ENCODE measurements at regions not wholly inside any gene's neighbourhood (a gene's known extent, or its start where the extent isn't known, plus 50 kb on each side); places are given as distances from the start of the nearest gene placed in this dataset.
"Not testable (repeated sequence)": the region's sequence is repeated elsewhere in the genome, so short reads cannot be mapped to it uniquely, and the experiment has no call there.

DNA sequence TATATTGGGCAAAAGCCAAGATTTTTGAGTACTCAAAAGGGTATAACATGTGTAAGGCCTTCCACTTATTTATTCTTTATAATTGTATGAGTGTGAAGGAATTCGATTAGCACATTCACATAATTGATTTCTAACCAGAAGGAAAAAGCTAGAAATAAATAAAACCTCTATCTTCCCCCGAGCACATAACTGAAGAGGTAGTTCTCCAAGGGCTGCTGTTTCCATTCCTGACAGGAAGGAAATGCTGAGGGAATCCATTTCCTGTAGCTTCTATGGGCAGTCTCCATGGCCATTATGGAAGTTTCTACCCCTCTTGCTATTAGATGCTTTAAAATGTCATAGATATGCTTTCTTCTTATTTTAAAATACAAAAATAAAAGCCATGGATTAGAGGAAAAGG is 70.5 kb upstream of the ABCB5 start:
- in situ Hi-C loops (cut with MboI; ENCODE audit: low pct_unique_long_range_greater_than_20kb, low sequenced_read_pairs, unreplicated experiment) = no loop called here
- no peak for DNase-seq (ENCODE audit: low spot score)
- TF ChIP-seq, protein P1, sequence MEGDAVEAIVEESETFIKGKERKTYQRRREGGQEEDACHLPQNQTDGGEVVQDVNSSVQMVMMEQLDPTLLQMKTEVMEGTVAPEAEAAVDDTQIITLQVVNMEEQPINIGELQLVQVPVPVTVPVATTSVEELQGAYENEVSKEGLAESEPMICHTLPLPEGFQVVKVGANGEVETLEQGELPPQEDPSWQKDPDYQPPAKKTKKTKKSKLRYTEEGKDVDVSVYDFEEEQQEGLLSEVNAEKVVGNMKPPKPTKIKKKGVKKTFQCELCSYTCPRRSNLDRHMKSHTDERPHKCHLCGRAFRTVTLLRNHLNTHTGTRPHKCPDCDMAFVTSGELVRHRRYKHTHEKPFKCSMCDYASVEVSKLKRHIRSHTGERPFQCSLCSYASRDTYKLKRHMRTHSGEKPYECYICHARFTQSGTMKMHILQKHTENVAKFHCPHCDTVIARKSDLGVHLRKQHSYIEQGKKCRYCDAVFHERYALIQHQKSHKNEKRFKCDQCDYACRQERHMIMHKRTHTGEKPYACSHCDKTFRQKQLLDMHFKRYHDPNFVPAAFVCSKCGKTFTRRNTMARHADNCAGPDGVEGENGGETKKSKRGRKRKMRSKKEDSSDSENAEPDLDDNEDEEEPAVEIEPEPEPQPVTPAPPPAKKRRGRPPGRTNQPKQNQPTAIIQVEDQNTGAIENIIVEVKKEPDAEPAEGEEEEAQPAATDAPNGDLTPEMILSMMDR (IDR thresholded peaks at IDR 0.05; ENCODE audit: extremely low read depth, insufficient read depth, missing control alignments) = no peak

DNA sequence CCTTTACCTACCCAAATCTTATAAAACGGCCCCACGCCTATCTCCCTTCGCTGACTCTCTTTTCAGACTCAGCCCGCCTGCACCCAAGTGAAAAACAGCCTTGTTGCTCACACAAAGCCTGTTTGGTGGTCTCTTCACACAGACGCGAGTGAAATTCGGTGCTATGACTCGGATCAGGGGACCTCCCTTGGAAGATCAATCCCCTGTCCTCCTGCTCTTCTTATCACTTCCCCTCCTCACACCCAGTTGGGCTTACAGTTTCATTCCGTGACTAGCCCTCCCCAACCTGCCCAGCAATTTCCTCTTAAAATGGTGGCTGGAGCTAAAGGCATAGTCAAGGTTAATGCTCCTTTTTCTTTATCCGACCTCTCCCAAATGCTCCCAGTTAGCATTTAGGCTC is 68.5 kb upstream of the ABCB5 start:
- DNase-seq (ENCODE audit: low spot score); in situ Hi-C loops (cut with MboI; ENCODE audit: low pct_unique_long_range_greater_than_20kb, low sequenced_read_pairs, unreplicated experiment): not testable (repeated sequence)

DNA sequence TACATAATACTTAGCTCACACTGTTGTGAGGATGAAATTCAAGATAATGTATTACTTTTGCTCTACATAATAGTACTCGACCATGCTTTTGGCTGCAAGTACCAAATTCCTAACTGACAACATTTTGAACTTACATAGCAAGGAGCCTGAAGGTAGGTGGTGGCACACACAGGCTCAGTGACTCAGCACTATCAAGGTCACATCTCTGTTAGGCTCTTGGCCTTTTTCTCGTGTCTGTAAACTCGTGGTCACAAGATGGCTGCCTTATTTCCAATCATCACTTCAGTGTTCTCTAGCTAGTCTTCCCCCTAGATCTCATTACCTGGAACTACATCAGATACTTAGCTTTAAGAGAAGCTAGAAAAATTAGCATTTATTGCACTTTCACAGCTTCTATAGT is 61.4 kb upstream of the ABCB5 start:
- in situ Hi-C loops (cut with MboI; ENCODE audit: low pct_unique_long_range_greater_than_20kb, low sequenced_read_pairs, unreplicated experiment) = no loop called here
- TF ChIP-seq, protein P1 (IDR thresholded peaks at IDR 0.05; ENCODE audit: extremely low read depth, insufficient read depth, missing control alignments) = no peak

DNA sequence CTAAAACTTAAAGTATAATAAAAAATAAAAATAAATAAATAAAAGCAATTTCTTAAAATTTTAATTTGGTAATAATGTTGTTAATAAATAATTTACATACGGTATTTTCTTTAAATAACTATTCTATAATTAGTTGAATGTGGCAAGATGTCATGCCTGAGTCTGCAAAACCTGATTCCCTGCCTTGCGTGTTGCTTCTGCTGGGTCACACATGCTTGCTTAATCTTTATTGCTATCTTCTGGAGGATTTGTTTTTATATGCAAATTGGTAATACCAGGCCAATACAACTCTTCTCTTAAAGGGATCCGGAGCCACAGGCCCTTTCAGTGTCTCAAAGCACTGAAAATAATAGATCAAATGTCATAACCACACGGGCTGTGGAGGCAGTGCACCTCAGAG is 59.4 kb upstream of the ABCB5 start:
- TF ChIP-seq, protein P1 (IDR thresholded peaks at IDR 0.05; ENCODE audit: extremely low read depth, insufficient read depth, missing control alignments) = no peak
- in situ Hi-C loops (cut with MboI; ENCODE audit: low pct_unique_long_range_greater_than_20kb, low sequenced_read_pairs, unreplicated experiment) = no loop called here
- no peak for DNase-seq (ENCODE audit: low spot score)

More for the DNA sequence above, 61.4 kb upstream of the ABCB5 start:
- no peak for DNase-seq (ENCODE audit: low spot score)

GRCh38 chr7:20557116-20557515 is 58.4 kb upstream of the ABCB5 start:
- DNase-seq (ENCODE audit: low spot score) = no peak
- TF ChIP-seq, protein P1 (IDR thresholded peaks at IDR 0.05; ENCODE audit: extremely low read depth, insufficient read depth, missing control alignments) = no peak
- in situ Hi-C loops (cut with MboI; ENCODE audit: low pct_unique_long_range_greater_than_20kb, low sequenced_read_pairs, unreplicated experiment) = no loop called here

DNA sequence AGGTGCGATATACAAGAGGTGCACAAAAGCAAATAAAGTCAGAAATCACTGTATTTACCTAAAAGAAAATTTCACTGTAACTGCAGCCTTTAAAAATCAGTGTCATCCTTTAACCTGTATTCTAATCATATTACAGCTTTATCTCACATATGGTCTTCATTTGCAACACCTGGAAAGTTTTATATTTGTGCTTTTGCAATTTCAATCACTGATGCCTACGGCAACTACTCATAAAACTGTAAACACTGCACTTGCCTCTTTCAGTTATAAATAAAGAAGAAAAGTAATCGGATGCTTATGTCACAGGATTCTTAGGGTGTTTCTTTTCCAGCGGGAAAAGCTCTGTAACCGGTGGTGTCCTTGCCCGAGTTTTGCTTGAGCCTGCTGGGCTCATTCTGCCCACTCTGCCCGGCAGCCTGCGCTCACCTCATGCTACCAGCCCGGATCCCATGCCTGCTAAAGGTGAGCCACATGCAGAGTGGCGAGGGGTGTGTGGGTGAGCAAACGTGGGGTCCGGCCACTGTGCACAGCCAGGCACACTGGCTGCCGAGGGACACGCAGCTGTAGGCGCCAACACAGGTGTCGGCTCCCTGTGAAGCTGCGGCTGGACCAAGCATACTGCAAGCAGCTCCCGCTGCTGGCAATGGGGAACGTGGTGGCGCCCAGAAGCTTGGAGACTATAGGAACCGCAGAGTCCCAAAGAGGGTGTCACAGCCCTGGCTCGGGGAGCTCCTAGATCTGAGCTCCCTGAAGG is 56.3 kb upstream of the ABCB5 start:
- DNase-seq (ENCODE audit: low spot score) = no peak
- in situ Hi-C loops (cut with MboI; ENCODE audit: low pct_unique_long_range_greater_than_20kb, low sequenced_read_pairs, unreplicated experiment) = no loop called here
- TF ChIP-seq, protein P1 (IDR thresholded peaks at IDR 0.05; ENCODE audit: extremely low read depth, insufficient read depth, missing control alignments) = no peak

GRCh38 chr7:20559883-20560282 is 55.6 kb upstream of the ABCB5 start:
- in situ Hi-C loops (cut with MboI; ENCODE audit: low pct_unique_long_range_greater_than_20kb, low sequenced_read_pairs, unreplicated experiment) = no loop called here
- DNase-seq (ENCODE audit: low spot score) = no peak
- TF ChIP-seq, protein P1 (IDR thresholded peaks at IDR 0.05; ENCODE audit: extremely low read depth, insufficient read depth, missing control alignments) = no peak
